OCI-M2 (cell line): ENCODE measurements at regions not wholly inside any gene's neighbourhood (a gene's known extent, or its start where the extent isn't known, plus 50 kb on each side); places are given as distances from the start of the nearest gene placed in this dataset.

ENCODE experiments used
- DNase-seq: peaks from one replicate; lab custom pipeline; 2025; ENCODE audit not compliant: unreplicated experiment; lab: John Stamatoyannopoulos, UW

- DNase-seq: no peak
Measured at GRCh38 chr6:3997177-3997770, 81.7 kb downstream of the FAM217A start.

- DNase-seq: no peak
Measured at GRCh38 chr6:3999800-4000661, 78.9 kb downstream of the FAM217A start.

GRCh38 chr6:4004249-4004648, 74.7 kb downstream of the FAM217A start:
- no peak for DNase-seq

GRCh38 chr6:4008324-4009047, 70.5 kb downstream of the FAM217A start:
- no peak for DNase-seq

- no peak for DNase-seq
Measured at GRCh38 chr6:4009486-4009885, 69.5 kb downstream of the FAM217A start.

- DNase-seq: no peak
Measured at GRCh38 chr6:4010048-4010447, 68.9 kb downstream of the FAM217A start.

GRCh38 chr6:4010689-4011090, 68.2 kb downstream of the FAM217A start:
- DNase-seq: no peak

- no peak for DNase-seq
Measured at GRCh38 chr6:4012826-4013225, 66.1 kb downstream of the FAM217A start.

GRCh38 chr6:4017058-4017739, 61.7 kb downstream of the FAM217A start:
- no peak for DNase-seq

GRCh38 chr6:4017834-4018170, 61.1 kb downstream of the FAM217A start:
- no peak for DNase-seq

GRCh38 chr6:4018171-4018923, 60.6 kb downstream of the FAM217A start:
- DNase-seq: peak; percentile 97
